BLaER1 treated with 17β-estradiol and CSF1 and Interleukin-3, amounts not matched to agents 10 nM and 100 nM (cell line): ENCODE measurements at regions not wholly inside any gene's neighbourhood (a gene's known extent, or its start where the extent isn't known, plus 50 kb on each side); places are given as distances from the start of the nearest gene placed in this dataset.

Source experiments
- H3K27ac ChIP-seq, 11 experiments: shearing (Covaris generic); formaldehyde crosslinking; 2 replicates each; pipeline ENCODE4 v1.8.1; 2022
- H3K27me3 ChIP-seq, 11 experiments: shearing (Covaris generic); formaldehyde crosslinking; 2 replicates each; pipeline ENCODE4 v1.8.1; 2022
- H3K36me3 ChIP-seq, 11 experiments: shearing (Covaris generic); formaldehyde crosslinking; 2 replicates each; pipeline ENCODE4 v1.8.1; 2022
- H3K4me1 ChIP-seq, 10 experiments: shearing (Covaris generic); formaldehyde crosslinking; 2 replicates each; pipeline ENCODE4 v1.8.1; 2022
- H3K4me2 ChIP-seq, 11 experiments: shearing (Covaris generic); formaldehyde crosslinking; 2 replicates each; pipeline ENCODE4 v1.8.1; 2022
- H3K4me3 ChIP-seq, 10 experiments: shearing (Covaris generic); formaldehyde crosslinking; 2 replicates each; pipeline ENCODE4 v1.8.1; 2022
- H3K9ac ChIP-seq, 11 experiments: shearing (Covaris generic); formaldehyde crosslinking; 2 replicates each; pipeline ENCODE4 v1.8.1; 2022
- H3K9me3 ChIP-seq, 11 experiments: shearing (Covaris generic); formaldehyde crosslinking; replicated peaks in 1 of 11; 2 replicates each; pipeline ENCODE4 v1.8.1; 2022
- H4K20me1 ChIP-seq, 11 experiments: shearing (Covaris generic); formaldehyde crosslinking; 2 replicates each; pipeline ENCODE4 v1.8.1; 2022
- Cebpa-rat ChIP-seq, 11 experiments: shearing (Covaris generic); IDR thresholded peaks; 2 replicates each; pipeline ENCODE4 v1.8.1; 2022

GRCh38 chr12:24400533-24400932 is 451.1 kb upstream of the SOX5 start:
- H3K36me3 ChIP-seq = no peaks in the 10 kb centered on the region
- H4K20me1 ChIP-seq = no peaks in the 10 kb centered on the region
- peaks cover 0 to 10% (median 7%) of the 10 kb centered on the region in 10 experiments; a peak in 8 of 20 replicates for H3K4me1 ChIP-seq
- H3K9me3 ChIP-seq = no peaks in the 10 kb centered on the region
- H3K9ac ChIP-seq = no peak overlapping the region
- H3K27ac ChIP-seq = no peak overlapping the region
- H3K27me3 ChIP-seq = no peaks in the 10 kb centered on the region
- no peak overlapping the region for H3K4me3 ChIP-seq
- TF ChIP-seq Cebpa-rat (IDR thresholded peaks at IDR 0.05) = no peak
- H3K4me2 ChIP-seq = no peak overlapping the region

- Histone ChIP-seq H3K36me3 (no peaks in the 10 kb centered on the region), H3K4me1 (peaks cover 0 to 10% (median 7%) of the 10 kb centered on the region in 10 experiments; a peak in 8 of 20 replicates), H3K4me2 (peak overlapping the region in 6 of 11 experiments; percentile 8 to 53 (median 30); a peak in 9 of 22 replicates), H3K27me3 (no peaks in the 10 kb centered on the region), H3K4me3 (no peak overlapping the region), H3K27ac (no peak overlapping the region), H3K9me3 (no peaks in the 10 kb centered on the region), H3K9ac (no peak overlapping the region), H4K20me1 (no peaks in the 10 kb centered on the region)
- no peak for TF ChIP-seq Cebpa-rat (IDR thresholded peaks at IDR 0.05)
These were observed 449.1 kb upstream of the SOX5 start for GRCh38 chr12:24398605-24399004.

DNA sequence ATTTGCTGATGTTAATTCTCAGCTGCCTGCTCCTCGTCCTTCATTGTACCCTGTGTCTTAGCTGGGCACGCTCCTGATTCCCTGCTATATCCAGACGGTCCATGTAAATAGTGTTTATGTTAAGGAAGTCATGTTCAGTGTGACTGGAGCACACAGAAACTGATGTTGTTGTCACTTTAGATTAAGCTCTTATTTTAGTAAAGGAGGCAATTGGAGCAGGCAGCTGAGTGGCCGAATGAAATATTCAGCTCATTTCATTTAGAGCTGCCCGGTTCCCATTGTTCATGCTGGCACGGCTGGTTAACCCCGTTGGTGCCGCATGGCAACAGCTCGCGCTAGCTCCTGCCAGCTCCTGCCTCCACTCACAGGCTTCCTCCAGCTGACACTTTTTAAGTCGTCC is 446.8 kb upstream of the SOX5 start:
- Histone ChIP-seq H3K4me1 (peaks cover 0 to 10% (median 7%) of the 10 kb centered on the region in 10 experiments; a peak in 8 of 20 replicates), H3K27me3 (no peaks in the 10 kb centered on the region), H4K20me1 (no peaks in the 10 kb centered on the region), H3K9ac (no peak overlapping the region), H3K4me3 (no peak overlapping the region), H3K36me3 (no peaks in the 10 kb centered on the region), H3K9me3 (peaks cover 4 to 11% (median 9%) of the 10 kb centered on the region in 11 experiments; a peak in 12 of 22 replicates), H3K27ac (no peak overlapping the region), H3K4me2 (no peak overlapping the region)
- no peak for TF ChIP-seq Cebpa-rat (IDR thresholded peaks at IDR 0.05)

GRCh38 chr12:24394246-24394645 is 444.8 kb upstream of the SOX5 start:
- Histone ChIP-seq H3K27ac (no peak overlapping the region), H3K27me3 (no peaks in the 10 kb centered on the region), H4K20me1 (no peaks in the 10 kb centered on the region), H3K4me3 (no peak overlapping the region), H3K4me1 (peaks cover 0 to 10% (median 7%) of the 10 kb centered on the region in 10 experiments; a peak in 8 of 20 replicates), H3K36me3 (no peaks in the 10 kb centered on the region), H3K9ac (no peak overlapping the region), H3K9me3 (peaks cover 16 to 28% (median 20%) of the 10 kb centered on the region in 11 experiments), H3K4me2 (no peak overlapping the region)
- no peak for TF ChIP-seq Cebpa-rat (IDR thresholded peaks at IDR 0.05)

DNA sequence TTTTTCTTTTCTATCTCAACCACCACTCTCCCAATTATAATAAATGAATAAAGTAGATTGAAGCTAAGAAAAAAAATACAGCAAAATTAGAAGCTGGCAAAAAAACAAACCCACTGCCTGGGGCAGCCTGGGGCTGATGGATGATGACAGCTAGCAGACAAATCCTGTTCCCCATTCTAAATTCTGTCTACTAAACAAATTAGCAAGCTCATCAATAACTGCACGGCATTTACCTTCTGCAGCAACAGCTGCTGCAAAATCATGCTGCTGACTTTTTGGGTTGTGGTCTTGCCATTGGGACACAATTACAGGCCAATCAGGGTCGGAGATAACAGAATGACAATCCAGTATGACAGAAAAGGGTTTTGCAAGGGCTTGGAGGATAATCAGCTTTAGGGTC is 443.6 kb upstream of the SOX5 start:
- no peak overlapping the region for H3K4me3 ChIP-seq
- no peak overlapping the region for H3K27ac ChIP-seq
- peaks cover 0 to under 1% (median 0%) of the 10 kb centered on the region in 10 experiments; a peak in 3 of 20 replicates for H3K4me1 ChIP-seq
- no peaks in the 10 kb centered on the region for H3K27me3 ChIP-seq
- H3K9ac ChIP-seq = no peak overlapping the region
- H3K9me3 ChIP-seq = peaks cover 17 to 29% (median 21%) of the 10 kb centered on the region in 11 experiments
- no peaks in the 10 kb centered on the region for H4K20me1 ChIP-seq
- TF ChIP-seq Cebpa-rat (IDR thresholded peaks at IDR 0.05) = no peak
- H3K4me2 ChIP-seq = no peak overlapping the region
- H3K36me3 ChIP-seq = no peaks in the 10 kb centered on the region

- Histone ChIP-seq H3K9ac (no peak overlapping the region), H3K4me2 (no peak overlapping the region)
These were observed 439.9 kb upstream of the SOX5 start for GRCh38 chr12:24389394-24389793.

DNA sequence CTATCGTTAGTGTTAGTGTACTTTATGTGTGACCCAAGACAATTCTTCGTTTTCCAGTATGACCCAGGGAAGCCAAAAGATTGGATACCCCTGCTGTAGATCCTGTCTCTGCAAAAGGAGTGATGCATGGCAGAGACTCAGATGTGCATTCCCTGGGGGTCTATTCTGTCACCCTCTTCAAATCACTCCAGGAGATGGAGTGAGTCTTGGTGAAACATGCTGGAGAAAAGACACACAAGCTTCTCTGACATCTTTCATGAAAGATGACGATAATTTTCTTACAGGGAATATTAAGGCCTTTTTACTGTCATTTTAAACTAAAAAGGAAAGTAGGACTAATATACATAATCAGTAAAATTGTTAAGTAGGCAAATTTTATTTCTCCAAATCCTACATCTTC is 437.9 kb upstream of the SOX5 start:
- Histone ChIP-seq H3K4me1 (no peaks in the 10 kb centered on the region), H4K20me1 (no peaks in the 10 kb centered on the region), H3K27ac (no peak overlapping the region), H3K27me3 (no peaks in the 10 kb centered on the region), H3K36me3 (no peaks in the 10 kb centered on the region), H3K9me3 (peaks cover 19 to 37% (median 28%) of the 10 kb centered on the region in 11 experiments), H3K9ac (no peak overlapping the region), H3K4me2 (no peak overlapping the region), H3K4me3 (no peak overlapping the region)
- no peak for TF ChIP-seq Cebpa-rat (IDR thresholded peaks at IDR 0.05)

More at GRCh38 chr12:24389394-24389793, 439.9 kb upstream of the SOX5 start:
- no peak for TF ChIP-seq Cebpa-rat (IDR thresholded peaks at IDR 0.05)
- H3K9me3 ChIP-seq = peaks cover 17 to 29% (median 21%) of the 10 kb centered on the region in 11 experiments
- no peaks in the 10 kb centered on the region for H3K4me1 ChIP-seq
- no peaks in the 10 kb centered on the region for H4K20me1 ChIP-seq
- no peak overlapping the region for H3K4me3 ChIP-seq
- no peaks in the 10 kb centered on the region for H3K27me3 ChIP-seq
- no peak overlapping the region for H3K27ac ChIP-seq
- no peaks in the 10 kb centered on the region for H3K36me3 ChIP-seq

DNA sequence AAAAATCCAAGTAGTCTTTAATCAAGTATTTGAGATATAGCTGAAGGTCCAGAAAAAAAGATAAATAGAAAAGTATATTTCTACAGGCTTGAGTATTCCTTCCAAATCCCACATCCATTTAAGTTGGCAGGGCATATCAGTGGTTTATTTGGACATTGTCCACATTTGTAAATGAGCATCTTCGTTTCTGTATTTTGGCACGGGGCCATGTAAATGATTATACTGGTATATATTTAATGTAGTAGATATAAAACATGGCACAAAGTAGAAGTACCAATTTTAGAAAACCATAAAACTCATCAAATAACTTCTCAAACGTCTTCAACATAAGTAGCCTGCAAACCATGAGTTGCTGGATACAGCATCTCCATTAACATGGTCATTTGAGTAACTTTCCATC is 437.4 kb upstream of the SOX5 start:
- Histone ChIP-seq H3K27me3 (no peaks in the 10 kb centered on the region), H3K27ac (no peak overlapping the region), H3K4me1 (no peaks in the 10 kb centered on the region), H3K4me3 (no peak overlapping the region), H3K9me3 (peaks cover 14 to 37% (median 26%) of the 10 kb centered on the region in 11 experiments), H4K20me1 (no peaks in the 10 kb centered on the region), H3K4me2 (no peak overlapping the region), H3K36me3 (no peaks in the 10 kb centered on the region), H3K9ac (no peak overlapping the region)
- no peak for TF ChIP-seq Cebpa-rat (IDR thresholded peaks at IDR 0.05)

DNA sequence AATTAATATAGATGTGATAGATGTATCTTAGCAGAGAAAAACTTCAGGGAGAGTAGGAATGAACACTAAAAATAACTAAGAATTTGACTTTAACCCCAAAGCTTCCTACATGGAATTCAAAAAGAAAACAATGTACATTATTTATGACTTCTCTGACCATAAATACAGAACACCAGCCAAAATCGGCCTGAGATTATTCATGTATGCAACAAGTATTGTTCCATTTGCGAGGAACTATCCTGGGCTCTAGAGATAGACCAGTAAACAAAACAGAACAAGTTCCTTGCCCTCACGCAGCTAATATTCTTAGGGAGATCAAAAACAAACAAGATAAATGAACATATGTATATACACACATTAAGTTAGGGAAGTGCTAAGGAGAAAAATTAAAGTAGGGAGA is 432.3 kb upstream of the SOX5 start:
- no peak overlapping the region for H3K4me3 ChIP-seq
- no peak for TF ChIP-seq Cebpa-rat (IDR thresholded peaks at IDR 0.05)

GRCh38 chr12:24379861-24380521 is 430.5 kb upstream of the SOX5 start:
- no peak overlapping the region for H3K4me2 ChIP-seq
- H3K27me3 ChIP-seq = no peaks in the 10 kb centered on the region
- no peaks in the 10 kb centered on the region for H4K20me1 ChIP-seq
- peak in 3 of 11 experiments; percentile 50 to 67 (median 57); a peak in 4 of 22 replicates for TF ChIP-seq Cebpa-rat (IDR thresholded peaks at IDR 0.05)
- H3K4me1 ChIP-seq = no peaks in the 10 kb centered on the region
- H3K4me3 ChIP-seq = no peak overlapping the region
- H3K27ac ChIP-seq = no peak overlapping the region
- peaks cover 0 to 25% (median 10%) of the 10 kb centered on the region in 11 experiments; a peak in 11 of 22 replicates for H3K9me3 ChIP-seq
- no peak overlapping the region for H3K9ac ChIP-seq
- no peaks in the 10 kb centered on the region for H3K36me3 ChIP-seq

More for the DNA sequence above, 432.3 kb upstream of the SOX5 start:
- Histone ChIP-seq H3K27ac (no peak overlapping the region), H4K20me1 (no peaks in the 10 kb centered on the region), H3K4me1 (no peaks in the 10 kb centered on the region), H3K4me2 (no peak overlapping the region), H3K27me3 (no peaks in the 10 kb centered on the region), H3K36me3 (no peaks in the 10 kb centered on the region), H3K9ac (no peak overlapping the region), H3K9me3 (peaks cover 0 to 25% (median 10%) of the 10 kb centered on the region in 11 experiments; a peak in 11 of 22 replicates)
